GM23338 (cell line): ENCODE measurements at regions not wholly inside any gene's neighbourhood (a gene's known extent, or its start where the extent isn't known, plus 50 kb on each side); places are given as distances from the start of the nearest gene placed in this dataset.

Experiments
- ATAC-seq: fragments of 200-7000 bp; cut with Tn5 transposase; 3 replicates; pipeline ENCODE4 v1.9.1; 2020
- DNase-seq: peaks from one replicate; pipeline ENCODE4 v3.0.0-alpha.2; 2015; ENCODE audit warnings: low spot score
- H2AFZ ChIP-seq: fragments of 200-600 bp; sonication (generic); 2 replicates; pipeline ENCODE4 v1.8.0; 2016; ENCODE audit warnings: antibody characterized with exemption, mild to moderate bottlenecking, moderate library complexity
- H3F3A ChIP-seq: fragments of 200-600 bp; sonication (generic); replicated peaks from 2 replicates; pipeline ENCODE4 v1.8.0; 2017; ENCODE audit warnings: antibody characterized with exemption, mixed run types, low read depth
- H3K27ac ChIP-seq: fragments of 200-600 bp; sonication (generic); 2 replicates; pipeline ENCODE4 v1.6.1; 2016; ENCODE audit warnings: low read depth
- H3K27me3 ChIP-seq: fragments of 200-600 bp; sonication (generic); 2 replicates; pipeline ENCODE4 v1.8.0; 2016; ENCODE audit warnings: mild to moderate bottlenecking, mixed run types, moderate library complexity; ENCODE audit not compliant: insufficient read depth
- H3K36me3 ChIP-seq: fragments of 200-600 bp; sonication (generic); 2 replicates; pipeline ENCODE4 v1.8.0; 2016; ENCODE audit warnings: mild to moderate bottlenecking; ENCODE audit not compliant: insufficient read depth
- H3K4me1 ChIP-seq: fragments of 200-600 bp; sonication (generic); 2 replicates; pipeline ENCODE4 v1.8.0; 2016; ENCODE audit warnings: mild to moderate bottlenecking, moderate library complexity; ENCODE audit not compliant: insufficient read depth
- H3K4me2 ChIP-seq: fragments of 200-600 bp; sonication (generic); 2 replicates; pipeline ENCODE4 v1.7.1; 2017; ENCODE audit warnings: mixed run types
- H3K4me3 ChIP-seq: fragments of 200-600 bp; sonication (generic); 2 replicates; pipeline ENCODE4 v1.6.1; 2016; ENCODE audit warnings: mixed run types
- H3K79me2 ChIP-seq: fragments of 200-600 bp; sonication (generic); replicated peaks from 2 replicates; pipeline ENCODE4 v1.8.0; 2017; ENCODE audit warnings: mild to moderate bottlenecking; ENCODE audit not compliant: insufficient read depth
- H3K9me2 ChIP-seq: fragments of 200-600 bp; sonication (generic); 2 replicates; pipeline ENCODE4 v1.8.0; 2017; ENCODE audit not compliant: insufficient read depth
- H4K20me1 ChIP-seq: fragments of 200-600 bp; sonication (generic); replicated peaks from 2 replicates; pipeline ENCODE4 v1.8.0; 2017; ENCODE audit warnings: mild to moderate bottlenecking; ENCODE audit not compliant: insufficient read depth
- H3K27ac Mint-ChIP-seq: 2 replicates; pipeline ENCODE4 v1.8.0; 2020; ENCODE audit warnings: inconsistent platforms, mild to moderate bottlenecking, moderate library complexity, mixed read lengths
- H3K27me3 Mint-ChIP-seq: 3 replicates; pipeline ENCODE4 v1.8.0; 2022; ENCODE audit warnings: low read depth, mild to moderate bottlenecking, moderate library complexity, mixed read lengths, inconsistent platforms; ENCODE audit not compliant: insufficient read depth, poor library complexity
- H3K36me3 Mint-ChIP-seq: 3 replicates; pipeline ENCODE4 v1.8.0; 2021; ENCODE audit warnings: low read depth, mild to moderate bottlenecking, inconsistent platforms, moderate library complexity, mixed read lengths
- H3K4me1 Mint-ChIP-seq: 3 replicates; pipeline ENCODE4 v1.8.0; 2020; ENCODE audit warnings: mild to moderate bottlenecking, inconsistent platforms, mixed read lengths
- H3K4me3 Mint-ChIP-seq: 3 replicates; pipeline ENCODE4 v1.8.0; 2021; ENCODE audit warnings: moderate library complexity, mild to moderate bottlenecking, inconsistent platforms, mixed read lengths
- H3K9me3 Mint-ChIP-seq: 3 replicates; pipeline ENCODE4 v1.8.0; 2020; ENCODE audit warnings: moderate library complexity, mild to moderate bottlenecking, inconsistent platforms, mixed read lengths
- CREB1 ChIP-seq: fragments of 250-450 bp; sonication (Bioruptor Pico); IDR thresholded peaks from 2 replicates; pipeline ENCODE4 v1.5.0; 2020; ENCODE audit warnings: low read depth, mild to moderate bottlenecking, moderate library complexity
- CTCF ChIP-seq, 2 experiments: fragments of 200-600 bp in 1 of 2; sonication (generic) in 1 of 2; conservative IDR thresholded peaks; 2 replicates each; pipeline versions ENCODE4 v1.5.1 to v1.6.1; 2016 to 2017; ENCODE audit warnings: antibody characterized with exemption in 2 of 2, low read depth in 2 of 2, mild to moderate bottlenecking in 2 of 2, moderate library complexity in 1 of 2
- ETS1 ChIP-seq: IDR thresholded peaks from 2 replicates; pipeline ENCODE4 v1.6.1; 2016; ENCODE audit warnings: antibody characterized with exemption
- EZH2 ChIP-seq: fragments of 200-600 bp; sonication (generic); IDR thresholded peaks from one replicate; pipeline ENCODE4 v1.8.0; 2017; ENCODE audit warnings: antibody characterized with exemption, mild to moderate bottlenecking, low read depth; ENCODE audit not compliant: unreplicated experiment
- EZH2phosphoT487 ChIP-seq: fragments of 200-600 bp; sonication (generic); IDR thresholded peaks from one replicate; pipeline ENCODE4 v1.8.1; 2018; ENCODE audit warnings: antibody characterized with exemption; ENCODE audit not compliant: unreplicated experiment
- JUNB ChIP-seq: IDR thresholded peaks from one replicate; pipeline ENCODE4 v1.6.1; 2016; ENCODE audit warnings: antibody characterized with exemption; ENCODE audit not compliant: unreplicated experiment
- NANOG ChIP-seq: IDR thresholded peaks from 2 replicates; pipeline ENCODE4 v1.6.1; 2016; ENCODE audit warnings: antibody characterized with exemption, borderline replicate concordance
- POLR2AphosphoS5 ChIP-seq: IDR thresholded peaks from 2 replicates; pipeline ENCODE4 v1.6.1; 2016; ENCODE audit warnings: antibody characterized with exemption, low read depth
- REST ChIP-seq: IDR thresholded peaks from one replicate; pipeline ENCODE4 v1.6.1; 2018; ENCODE audit warnings: antibody characterized with exemption; ENCODE audit not compliant: unreplicated experiment
- STAT1 ChIP-seq: IDR thresholded peaks from one replicate; pipeline ENCODE4 v1.6.1; 2016; ENCODE audit warnings: antibody characterized with exemption; ENCODE audit not compliant: unreplicated experiment
- ZNF114 ChIP-seq: fragments of 250-450 bp; sonication (Bioruptor Pico); IDR thresholded peaks from 2 replicates; pipeline ENCODE4 v1.5.0; 2020; ENCODE audit warnings: mild to moderate bottlenecking, moderate library complexity
- ZNF331 ChIP-seq: fragments of 250-450 bp; sonication (Bioruptor Pico); IDR thresholded peaks from 2 replicates; pipeline ENCODE4 v1.5.0; 2020; ENCODE audit warnings: low read depth, mild to moderate bottlenecking, moderate library complexity
- ZNF462 ChIP-seq: fragments of 250-450 bp; sonication (Bioruptor Pico); IDR thresholded peaks from 2 replicates; pipeline ENCODE4 v1.5.0; 2020; ENCODE audit warnings: mild to moderate bottlenecking, moderate library complexity

- DNase-seq (no peak), ATAC-seq (no peak)
- TF ChIP-seq ETS1 (no peak), CTCF (conservative IDR thresholded peaks at IDR 0.05; ENCODE audit: low read depth in 2 of 2) (no peak), ZNF331 (CRISPR knock-in tag) (no peak), STAT1 (no peak), POLR2AphosphoS5 (no peak), EZH2 (no peak), JUNB (no peak), NANOG (no peak), REST (no peak), EZH2phosphoT487 (no peak), ZNF114 (CRISPR knock-in tag) (no peak), CREB1 (CRISPR knock-in tag) (no peak), ZNF462 (CRISPR knock-in tag) (no peak)
- H3K27me3 Mint-ChIP-seq, result no peaks in the 10 kb centered on the region
- H3K4me3 Mint-ChIP-seq, result no peak overlapping the region
- Histone ChIP-seq H3K4me1 (peaks cover 15% of the 10 kb centered on the region), H3K79me2 (no peaks in the 10 kb centered on the region), H3K27me3 (no peaks in the 10 kb centered on the region), H2AFZ (no peak overlapping the region), H3K4me2 (0 out of 2 replicates have a peak overlapping the region, but pooled peaks have one; percentile 9), H3K9me2 (no peaks in the 10 kb centered on the region), H3K27ac (no peak overlapping the region), H3K4me3 (no peak overlapping the region), H4K20me1 (no peaks in the 10 kb centered on the region), H3K36me3 (no peaks in the 10 kb centered on the region), H3F3A (no peaks in the 10 kb centered on the region)
- H3K36me3 Mint-ChIP-seq, result no peaks in the 10 kb centered on the region
- H3K27ac Mint-ChIP-seq, result no peak overlapping the region
- no peaks in the 10 kb centered on the region for H3K9me3 Mint-ChIP-seq
- peaks cover 12% of the 10 kb centered on the region for H3K4me1 Mint-ChIP-seq
Measured at GRCh38 chr2:219989744-219990143, 362.3 kb downstream of the SLC4A3 start.
